ENCODE measurements at regions not wholly inside any gene's neighbourhood (a gene's known extent, or its start where the extent isn't known, plus 50 kb on each side); places are given as distances from the start of the nearest gene placed in this dataset.

- no peaks in the 10 kb centered on the region for H3K4me1 ChIP-seq (ENCODE audit: control insufficient read depth in 2 of 2, insufficient read depth in 2 of 2, low read length in 2 of 2)
- WGBS (ENCODE audit: insufficient coverage) = 85% methylated on average over 18 of the region's 21 CpGs
- Mint-ChIP-seq H3K27me3 (peaks cover 26% of the 10 kb centered on the region), H3K4me1 (no peaks in the 10 kb centered on the region), H3K9me3 (ENCODE audit: insufficient read depth) (no peaks in the 10 kb centered on the region), H3K4me3 (no peak overlapping the region), H3K27ac (no peak overlapping the region)
- H3K9ac ChIP-seq (ENCODE audit: low read length) = no peak overlapping the region
- no peak overlapping the region for H3K4me2 ChIP-seq (replicated peaks; ENCODE audit: low read depth, low read length, poor library complexity, severe bottlenecking)
- no peaks in the 10 kb centered on the region for H3K36me3 ChIP-seq (replicated peaks in 1 of 2; ENCODE audit: control extremely low read depth in 1 of 2, control insufficient read depth in 1 of 2, extremely low read depth in 1 of 2, insufficient read depth in 2 of 2, low read length in 1 of 2)
- peaks cover 0 to under 1% (median 0%) of the 10 kb centered on the region in 3 donors for H3K9me3 ChIP-seq (ENCODE audit: control extremely low read depth in 1 of 3, control insufficient read depth in 2 of 3, insufficient read depth in 1 of 3, low read length in 2 of 3)
- no peaks in the 10 kb centered on the region for H4K20me1 ChIP-seq (ENCODE audit: control insufficient read depth, insufficient read depth, low read length, poor library complexity, severe bottlenecking)
- intact Hi-C loops (cut with micrococcal nuclease) = no loop called here
- ChIA-PET POLR2A (no interaction called here), CTCF (interaction anchor here (0.5 to 0.8 kb wide), 2 partner anchors 47 to 87 kb away, joined by 3 read pairs; no protein-coding TSS in a partner anchor)
- no peak overlapping the region for H3K4me3 ChIP-seq (ENCODE audit: control extremely low read depth in 1 of 5, extremely low read depth in 1 of 5, insufficient read depth in 1 of 5, low read depth in 2 of 5, low read length in 4 of 5)
- DNase-seq (no peak), ATAC-seq (ENCODE audit: low read depth) (no peak)
- peaks cover 0 to 7% (median 0%) of the 10 kb centered on the region in 4 experiments for H3K27me3 ChIP-seq (replicated peaks in 1 of 4; ENCODE audit: control extremely low read depth in 1 of 4, control insufficient read depth in 3 of 4, insufficient read depth in 4 of 4, low read length in 3 of 4)
- H3K27ac ChIP-seq (ENCODE audit: low read length in 2 of 2) = no peak overlapping the region
- H3K79me2 ChIP-seq (ENCODE audit: control insufficient read depth, insufficient read depth, low read length) = no peaks in the 10 kb centered on the region
- TF ChIP-seq, protein P1, sequence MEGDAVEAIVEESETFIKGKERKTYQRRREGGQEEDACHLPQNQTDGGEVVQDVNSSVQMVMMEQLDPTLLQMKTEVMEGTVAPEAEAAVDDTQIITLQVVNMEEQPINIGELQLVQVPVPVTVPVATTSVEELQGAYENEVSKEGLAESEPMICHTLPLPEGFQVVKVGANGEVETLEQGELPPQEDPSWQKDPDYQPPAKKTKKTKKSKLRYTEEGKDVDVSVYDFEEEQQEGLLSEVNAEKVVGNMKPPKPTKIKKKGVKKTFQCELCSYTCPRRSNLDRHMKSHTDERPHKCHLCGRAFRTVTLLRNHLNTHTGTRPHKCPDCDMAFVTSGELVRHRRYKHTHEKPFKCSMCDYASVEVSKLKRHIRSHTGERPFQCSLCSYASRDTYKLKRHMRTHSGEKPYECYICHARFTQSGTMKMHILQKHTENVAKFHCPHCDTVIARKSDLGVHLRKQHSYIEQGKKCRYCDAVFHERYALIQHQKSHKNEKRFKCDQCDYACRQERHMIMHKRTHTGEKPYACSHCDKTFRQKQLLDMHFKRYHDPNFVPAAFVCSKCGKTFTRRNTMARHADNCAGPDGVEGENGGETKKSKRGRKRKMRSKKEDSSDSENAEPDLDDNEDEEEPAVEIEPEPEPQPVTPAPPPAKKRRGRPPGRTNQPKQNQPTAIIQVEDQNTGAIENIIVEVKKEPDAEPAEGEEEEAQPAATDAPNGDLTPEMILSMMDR (IDR thresholded peaks at IDR 0.05) = no peak
- TF ChIP-seq EZH2 (IDR thresholded peaks at IDR 0.05; ENCODE audit: borderline replicate concordance, insufficient read depth, low read depth, low read length, poor library complexity, severe bottlenecking) = no peak
- no peak overlapping the region for H2AFZ ChIP-seq (ENCODE audit: insufficient read depth, low read depth, low read length, poor library complexity, severe bottlenecking)
These were observed 51.1 kb upstream of the PODXL start for GRCh38 chr7:131607291-131608115.
